ENCODE measurements at regions not wholly inside any gene's neighbourhood (a gene's known extent, or its start where the extent isn't known, plus 50 kb on each side); places are given as distances from the start of the nearest gene placed in this dataset.

- no peaks in the 10 kb centered on the region for H3K27me3 ChIP-seq (ENCODE audit: insufficient read depth, low read length)
- no peaks in the 10 kb centered on the region for H3K36me3 ChIP-seq (ENCODE audit: insufficient read depth, low read length)
- H3K4me2 ChIP-seq (ENCODE audit: insufficient read depth, low read length) = no peak overlapping the region
- DNase-seq (ENCODE audit: insufficient read length, low spot score, missing footprints) = no peak
- no peak for TF ChIP-seq CTCF (IDR thresholded peaks at IDR 0.05; ENCODE audit: extremely low read depth, low read depth, low read length)
- H3K4me3 ChIP-seq (ENCODE audit: insufficient read depth, low read length) = no peak overlapping the region
- no peaks in the 10 kb centered on the region for H3K4me1 ChIP-seq (ENCODE audit: insufficient read depth, low read length)
- H3K79me2 ChIP-seq (ENCODE audit: insufficient read depth, low read length) = no peaks in the 10 kb centered on the region
- no peaks in the 10 kb centered on the region for H4K20me1 ChIP-seq (ENCODE audit: insufficient read depth, low read length)
- no peaks in the 10 kb centered on the region for H3K9me3 ChIP-seq (ENCODE audit: low read depth, low read length)
- no peak overlapping the region for H3K27ac ChIP-seq (ENCODE audit: low read depth, low read length)
- H2AFZ ChIP-seq (ENCODE audit: low read length) = no peak overlapping the region
Observed at GRCh38 chrX:121558886-121559285, 511.5 kb downstream of the GLUD2 start.

DNA sequence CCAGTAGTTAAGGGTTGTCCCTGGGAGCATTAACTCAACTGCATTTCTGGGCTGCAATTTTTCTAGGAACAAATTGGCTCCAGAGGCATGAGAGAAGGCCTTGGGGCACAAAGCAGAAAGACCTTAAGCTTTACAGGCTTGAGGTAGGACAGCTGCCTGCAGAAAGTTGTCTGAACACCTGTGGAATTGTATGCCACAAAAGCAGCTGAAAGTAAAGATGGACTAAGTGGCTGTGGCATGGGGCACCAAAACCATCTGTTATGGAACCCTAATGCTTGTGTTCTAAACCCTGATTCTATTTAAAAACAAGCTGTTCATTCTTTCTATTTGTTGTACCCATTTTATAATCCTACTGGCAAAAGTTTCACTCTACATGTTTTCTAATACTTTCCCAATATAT lies 515.2 kb downstream of the GLUD2 start:
- Histone ChIP-seq H3K79me2 (ENCODE audit: insufficient read depth, low read length) (no peaks in the 10 kb centered on the region), H3K4me2 (ENCODE audit: insufficient read depth, low read length) (no peak overlapping the region), H3K4me1 (ENCODE audit: insufficient read depth, low read length) (no peaks in the 10 kb centered on the region), H3K4me3 (ENCODE audit: insufficient read depth, low read length) (no peak overlapping the region), H3K27ac (ENCODE audit: low read depth, low read length) (no peak overlapping the region), H3K9me3 (ENCODE audit: low read depth, low read length) (no peaks in the 10 kb centered on the region), H4K20me1 (ENCODE audit: insufficient read depth, low read length) (no peaks in the 10 kb centered on the region), H3K27me3 (ENCODE audit: insufficient read depth, low read length) (no peaks in the 10 kb centered on the region), H3K36me3 (ENCODE audit: insufficient read depth, low read length) (no peaks in the 10 kb centered on the region), H2AFZ (ENCODE audit: low read length) (no peak overlapping the region)
- no peak for TF ChIP-seq CTCF (IDR thresholded peaks at IDR 0.05; ENCODE audit: extremely low read depth, low read depth, low read length)
- DNase-seq (ENCODE audit: insufficient read length, low spot score, missing footprints) = no peak

DNA sequence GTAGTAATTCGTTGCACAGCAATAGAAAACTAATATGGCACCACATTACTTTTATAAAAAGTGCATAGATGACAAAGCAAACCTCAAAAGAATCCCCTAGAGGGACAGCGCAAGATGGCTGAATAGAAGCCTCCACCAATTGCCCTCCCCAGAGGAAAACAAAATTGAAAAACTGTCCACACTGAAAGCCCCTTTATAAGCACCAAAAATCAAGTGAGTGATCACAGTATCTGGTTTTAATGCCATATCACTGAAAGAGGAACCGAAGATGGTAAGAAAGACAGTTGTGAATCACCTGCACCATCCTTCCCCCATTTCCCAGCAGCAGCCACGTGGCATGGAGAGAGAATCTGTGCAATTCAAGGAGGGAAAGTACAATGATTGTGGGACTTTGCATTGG lies 522.2 kb downstream of the GLUD2 start:
- Histone ChIP-seq H3K27ac (ENCODE audit: low read depth, low read length) (no peak overlapping the region), H3K9me3 (ENCODE audit: low read depth, low read length) (no peaks in the 10 kb centered on the region), H3K4me1 (ENCODE audit: insufficient read depth, low read length) (no peaks in the 10 kb centered on the region), H3K4me2 (ENCODE audit: insufficient read depth, low read length) (no peak overlapping the region), H3K4me3 (ENCODE audit: insufficient read depth, low read length) (no peak overlapping the region), H3K79me2 (ENCODE audit: insufficient read depth, low read length) (no peaks in the 10 kb centered on the region), H4K20me1 (ENCODE audit: insufficient read depth, low read length) (no peaks in the 10 kb centered on the region), H3K36me3 (ENCODE audit: insufficient read depth, low read length) (no peaks in the 10 kb centered on the region), H3K27me3 (ENCODE audit: insufficient read depth, low read length) (no peaks in the 10 kb centered on the region), H2AFZ (ENCODE audit: low read length) (no peak overlapping the region)
- no peak for DNase-seq (ENCODE audit: insufficient read length, low spot score, missing footprints)
- no peak for TF ChIP-seq CTCF (IDR thresholded peaks at IDR 0.05; ENCODE audit: extremely low read depth, low read depth, low read length)

- H3K4me1 ChIP-seq (ENCODE audit: insufficient read depth, low read length) = no peaks in the 10 kb centered on the region
- no peak overlapping the region for H2AFZ ChIP-seq (ENCODE audit: low read length)
- no peaks in the 10 kb centered on the region for H4K20me1 ChIP-seq (ENCODE audit: insufficient read depth, low read length)
- no peaks in the 10 kb centered on the region for H3K9me3 ChIP-seq (ENCODE audit: low read depth, low read length)
- H3K36me3 ChIP-seq (ENCODE audit: insufficient read depth, low read length) = no peaks in the 10 kb centered on the region
- H3K27me3 ChIP-seq (ENCODE audit: insufficient read depth, low read length) = no peaks in the 10 kb centered on the region
- no peaks in the 10 kb centered on the region for H3K79me2 ChIP-seq (ENCODE audit: insufficient read depth, low read length)
- no peak overlapping the region for H3K4me3 ChIP-seq (ENCODE audit: insufficient read depth, low read length)
- H3K27ac ChIP-seq (ENCODE audit: low read depth, low read length) = no peak overlapping the region
- no peak for DNase-seq (ENCODE audit: insufficient read length, low spot score, missing footprints)
- no peak for TF ChIP-seq CTCF (IDR thresholded peaks at IDR 0.05; ENCODE audit: extremely low read depth, low read depth, low read length)
- no peak overlapping the region for H3K4me2 ChIP-seq (ENCODE audit: insufficient read depth, low read length)
Observed at GRCh38 chrX:121570072-121570841, 522.8 kb downstream of the GLUD2 start.

All from osteoblast (primary cell).